ENCODE measurements at regions not wholly inside any gene's neighbourhood (a gene's known extent, or its start where the extent isn't known, plus 50 kb on each side); places are given as distances from the start of the nearest gene placed in this dataset.

DNA sequence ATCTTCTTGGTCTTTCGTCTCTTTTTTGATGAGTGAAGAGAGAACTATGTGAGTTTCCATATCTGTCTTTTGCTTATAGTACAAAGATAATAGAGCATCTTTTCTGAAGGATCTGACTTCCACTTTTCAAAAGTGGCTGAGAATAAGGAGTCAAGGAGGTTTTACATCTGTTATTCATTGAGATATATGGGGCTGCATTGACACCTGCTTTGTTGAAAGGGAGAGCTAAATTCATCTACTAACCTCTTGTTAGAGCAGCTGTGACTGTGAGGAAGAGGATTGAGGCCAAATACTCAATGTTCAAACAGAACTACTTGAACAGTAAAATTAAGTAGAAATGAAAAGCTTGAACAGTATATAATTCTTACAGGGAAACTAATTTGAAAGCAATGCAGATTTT lies 130.2 kb upstream of the ATP2B1 start:
- Histone ChIP-seq H2AFZ (ENCODE audit: low read length) (no peak overlapping the region), H2BK15ac (ENCODE audit: low read depth, low read length) (no peak overlapping the region), H4K8ac (replicated peaks; ENCODE audit: insufficient read length, low read depth, low read length) (no peak overlapping the region), H3K23ac (ENCODE audit: insufficient read length, low read depth, low read length) (no peak overlapping the region), H3K18ac (ENCODE audit: insufficient read length, low read depth, low read length) (no peak overlapping the region), H3K79me1 (ENCODE audit: insufficient read depth, low read depth, low read length, poor library complexity, severe bottlenecking) (no peaks in the 10 kb centered on the region), H3K27me3 (ENCODE audit: insufficient read depth, low read length) (no peaks in the 10 kb centered on the region), H3K9me3 (ENCODE audit: control insufficient read depth, low read depth, low read length) (no peaks in the 10 kb centered on the region), H3K4me2 (ENCODE audit: insufficient read depth, insufficient read length, low read length) (no peak overlapping the region), H2BK12ac (ENCODE audit: insufficient read length, low read depth, low read length) (no peak overlapping the region), H3K4ac (ENCODE audit: low read depth, low read length) (no peak overlapping the region), H4K91ac (ENCODE audit: insufficient read length, low read depth, low read length) (no peak overlapping the region), H3K4me1 (ENCODE audit: insufficient read depth, low read length) (no peaks in the 10 kb centered on the region), H2AK5ac (ENCODE audit: insufficient read length, low read length) (no peak overlapping the region), H4K20me1 (ENCODE audit: control insufficient read depth, insufficient read depth, insufficient read length) (no peaks in the 10 kb centered on the region), H3K23me2 (ENCODE audit: insufficient read length, low read depth, low read length, poor library complexity, severe bottlenecking) (no peaks in the 10 kb centered on the region), H4K5ac (ENCODE audit: insufficient read length, low read depth, low read length) (no peak overlapping the region), H2BK20ac (ENCODE audit: low read depth, low read length, poor library complexity, severe bottlenecking) (no peak overlapping the region), H3T11ph (ENCODE audit: low read length) (no peak overlapping the region), H2BK120ac (ENCODE audit: low read depth, low read length, poor library complexity, severe bottlenecking) (no peak overlapping the region), H3K79me2 (ENCODE audit: insufficient read depth, low read length) (no peaks in the 10 kb centered on the region), H3K56ac (ENCODE audit: insufficient read length, low read depth, low read length) (no peak overlapping the region), H2BK5ac (ENCODE audit: insufficient read length, low read length) (no peak overlapping the region), H3K9ac (ENCODE audit: extremely low read depth, insufficient read length, low read length) (no peak overlapping the region), H3K27ac (ENCODE audit: insufficient read length, low read depth, low read length) (no peak overlapping the region), H3K14ac (ENCODE audit: insufficient read depth, low read length) (no peak overlapping the region)
- Mint-ChIP-seq H3K27me3 (ENCODE audit: low read depth) (no peaks in the 10 kb centered on the region), H3K9me3 (no peaks in the 10 kb centered on the region), H3K27ac (no peak overlapping the region), H3K4me1 (peaks cover under 1 to 3% of the 10 kb centered on the region in 2 experiments), H3K4me3 (no peak overlapping the region), H3K36me3 (ENCODE audit: insufficient read depth in 1 of 3, low read depth in 3 of 3) (no peaks in the 10 kb centered on the region)
- no peak for DNase-seq
- no CpG with 5 or more reads among the region's 1 CpG for WGBS (ENCODE audit: extremely low coverage, insufficient read length, low lambda C conversion rate)
- TF ChIP-seq, protein P1, sequence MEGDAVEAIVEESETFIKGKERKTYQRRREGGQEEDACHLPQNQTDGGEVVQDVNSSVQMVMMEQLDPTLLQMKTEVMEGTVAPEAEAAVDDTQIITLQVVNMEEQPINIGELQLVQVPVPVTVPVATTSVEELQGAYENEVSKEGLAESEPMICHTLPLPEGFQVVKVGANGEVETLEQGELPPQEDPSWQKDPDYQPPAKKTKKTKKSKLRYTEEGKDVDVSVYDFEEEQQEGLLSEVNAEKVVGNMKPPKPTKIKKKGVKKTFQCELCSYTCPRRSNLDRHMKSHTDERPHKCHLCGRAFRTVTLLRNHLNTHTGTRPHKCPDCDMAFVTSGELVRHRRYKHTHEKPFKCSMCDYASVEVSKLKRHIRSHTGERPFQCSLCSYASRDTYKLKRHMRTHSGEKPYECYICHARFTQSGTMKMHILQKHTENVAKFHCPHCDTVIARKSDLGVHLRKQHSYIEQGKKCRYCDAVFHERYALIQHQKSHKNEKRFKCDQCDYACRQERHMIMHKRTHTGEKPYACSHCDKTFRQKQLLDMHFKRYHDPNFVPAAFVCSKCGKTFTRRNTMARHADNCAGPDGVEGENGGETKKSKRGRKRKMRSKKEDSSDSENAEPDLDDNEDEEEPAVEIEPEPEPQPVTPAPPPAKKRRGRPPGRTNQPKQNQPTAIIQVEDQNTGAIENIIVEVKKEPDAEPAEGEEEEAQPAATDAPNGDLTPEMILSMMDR (conservative IDR thresholded peaks at IDR 0.05) = no peak

Measured in H9 (cell line).